Ishikawa (cell line): ENCODE measurements at regions not wholly inside any gene's neighbourhood (a gene's known extent, or its start where the extent isn't known, plus 50 kb on each side); places are given as distances from the start of the nearest gene placed in this dataset.

Source experiments
- CREB1 ChIP-seq: IDR thresholded peaks from 2 replicates; pipeline ENCODE4 v1.6.1; 2012; ENCODE audit warnings: low read depth
- EGR1 ChIP-seq: IDR thresholded peaks from 2 replicates; pipeline ENCODE4 v1.6.1; 2012
- EP300 ChIP-seq: IDR thresholded peaks from 2 replicates; pipeline ENCODE4 v1.6.1; 2012; ENCODE audit warnings: borderline replicate concordance
- FOXM1 ChIP-seq: IDR thresholded peaks from 2 replicates; pipeline ENCODE4 v1.6.1; 2012; ENCODE audit warnings: low read depth, borderline replicate concordance
- TAF1 ChIP-seq: IDR thresholded peaks from 2 replicates; pipeline ENCODE4 v1.6.1; 2012; ENCODE audit warnings: low read depth, mild to moderate bottlenecking
- TCF12 ChIP-seq: IDR thresholded peaks from 2 replicates; pipeline ENCODE4 v1.6.1; 2012; ENCODE audit warnings: low read depth
- TEAD4 ChIP-seq: IDR thresholded peaks from 2 replicates; pipeline ENCODE4 v1.6.1; 2012
- YY1 ChIP-seq: IDR thresholded peaks from 2 replicates; pipeline ENCODE4 v1.6.1; 2012; ENCODE audit warnings: low read depth

DNA sequence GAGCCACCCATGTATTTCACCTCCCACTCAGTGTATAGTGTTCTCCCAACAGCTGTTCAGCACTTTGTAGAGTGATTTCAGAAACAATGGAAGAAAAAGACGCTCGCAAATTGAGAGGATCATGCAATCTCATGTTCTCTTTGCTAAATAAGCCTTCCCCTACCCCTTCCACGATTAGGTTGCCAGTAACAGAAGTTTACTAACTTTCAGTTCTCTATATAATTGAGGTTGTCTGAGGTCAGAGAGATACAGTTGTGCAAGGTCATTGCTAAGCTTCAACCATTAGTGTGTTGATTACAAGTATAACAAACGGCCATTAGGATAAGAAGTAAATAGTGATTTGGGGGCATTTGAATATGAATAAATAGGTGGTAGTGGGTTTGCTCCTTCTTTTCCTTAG, 99.6 kb downstream of the TUSC7 start:
- no peak for TF ChIP-seq YY1
- no peak for TF ChIP-seq TCF12
- no peak for TF ChIP-seq TEAD4
- no peak for TF ChIP-seq CREB1
- no peak for TF ChIP-seq EGR1
- TF ChIP-seq EP300 = no peak
- TF ChIP-seq FOXM1 = no peak
- TF ChIP-seq TAF1 = no peak
